HCT116 (cell line): ENCODE measurements at regions not wholly inside any gene's neighbourhood (a gene's known extent, or its start where the extent isn't known, plus 50 kb on each side); places are given as distances from the start of the nearest gene placed in this dataset.

Source experiments
- ATAC-seq: fragments of 200-7000 bp; cut with Tn5 transposase; 2 replicates; pipeline ENCODE4 v1.9.1; 2020; ENCODE audit warnings: mild to moderate bottlenecking, moderate library complexity
- BruUV-seq: library from RNA; stranded (reverse); fragments of 400-500 nt; replicated peaks from 2 replicates; lab custom pipeline; 2021; lab: Mats Ljungman, UMichigan
- CTCF ChIA-PET: fragments of 300-600 bp; sonication (Branson Sonifier 250); formaldehyde crosslinking; loops from one replicate; lab custom pipeline; 2021; ENCODE audit warnings: antibody characterized with exemption; lab: Charles Lee
- POLR2A ChIA-PET: fragments of 300-600, 350-600 bp; sonication (Branson Sonifier 250); formaldehyde crosslinking; loops from one replicate; lab custom pipeline; 2021; ENCODE audit warnings: antibody characterized with exemption; lab: Charles Lee
- RAD21 ChIA-PET, 2 experiments: fragments of 300-600 bp; sonication (Branson Sonifier 250); formaldehyde crosslinking; loops; one replicate each; lab custom pipeline; 2023; ENCODE audit warnings: low total read pairs in 2 of 2; ENCODE audit not compliant: uncharacterized antibody in 2 of 2, unreplicated experiment in 2 of 2, low non-redundant PET in 1 of 2; lab: Charles Lee
- DNase-seq: peaks from one replicate; pipeline ENCODE4 v3.0.0-alpha.2; 2010; ENCODE audit warnings: low read depth, low spot score
- H2AFZ ChIP-seq: fragments of 200-600 bp; shearing (Covaris generic), sonication (generic); 2 replicates; pipeline ENCODE4 v1.6.1; 2017; ENCODE audit warnings: low read depth, mixed run types, mixed read lengths, antibody characterized with exemption, low read length; ENCODE audit not compliant: poor library complexity, severe bottlenecking
- H3K27ac ChIP-seq: 2 replicates; pipeline ENCODE4 v1.5.1; 2012; ENCODE audit warnings: low read depth, low read length
- H3K27me3 ChIP-seq: fragments of 200-600 bp; sonication (generic); 2 replicates; pipeline ENCODE4 v1.6.1; 2016; ENCODE audit warnings: mixed run types, low read length, mixed read lengths; ENCODE audit not compliant: insufficient read depth
- H3K36me3 ChIP-seq, 2 experiments: fragments of 200-500 bp in 1 of 2; fragments of 200-600 bp in 1 of 2; sonication (Bioruptor generic) in 1 of 2; sonication (generic) in 1 of 2; 2 replicates each; pipeline versions ENCODE4 v1.5.1 to v1.6.1; 2014 to 2016; ENCODE audit warnings: low read length in 2 of 2, inconsistent platforms in 1 of 2, mixed read lengths in 1 of 2, mixed run types in 1 of 2; ENCODE audit not compliant: insufficient read depth in 2 of 2, control insufficient read depth in 1 of 2
- H3K4me1 ChIP-seq, 2 experiments: fragments of 200-600 bp in 1 of 2; sonication (generic) in 1 of 2; 2 replicates each; pipeline versions ENCODE4 v1.5.1 to v1.6.1; 2012 to 2017; ENCODE audit warnings: low read length in 2 of 2, inconsistent platforms in 1 of 2, mild to moderate bottlenecking in 1 of 2, mixed read lengths in 1 of 2, mixed run types in 1 of 2, moderate library complexity in 1 of 2; ENCODE audit not compliant: insufficient read depth in 2 of 2, control insufficient read depth in 1 of 2
- H3K4me2 ChIP-seq: fragments of 200-600 bp; sonication (generic); 2 replicates; pipeline ENCODE4 v1.6.1; 2017; ENCODE audit warnings: mixed run types, low read length, mixed read lengths
- H3K4me3 ChIP-seq, 2 experiments: fragments of 200-600 bp in 1 of 2; sonication (generic) in 1 of 2; replicated peaks in 1 of 2; 2 replicates each; pipeline ENCODE4 v1.5.1; 2011 to 2016; ENCODE audit warnings: low read length in 2 of 2, control low read depth in 1 of 2, low read depth in 1 of 2, mild to moderate bottlenecking in 1 of 2, mixed read lengths in 1 of 2, mixed run types in 1 of 2
- H3K79me2 ChIP-seq: fragments of 200-600 bp; sonication (generic); 2 replicates; pipeline ENCODE4 v1.6.1; 2017; ENCODE audit warnings: mild to moderate bottlenecking, mixed run types, low read length, moderate library complexity, mixed read lengths; ENCODE audit not compliant: insufficient read depth
- H3K9ac ChIP-seq: fragments of 200-600 bp; sonication (generic); 2 replicates; pipeline ENCODE4 v1.6.1; 2016; ENCODE audit warnings: low read length, mixed read lengths
- H3K9me2 ChIP-seq: fragments of 200-600 bp; sonication (generic), shearing (Covaris generic); 2 replicates; pipeline ENCODE4 v1.6.1; 2017; ENCODE audit warnings: mixed run types, mild to moderate bottlenecking, moderate library complexity; ENCODE audit not compliant: insufficient read depth
- H3K9me3 ChIP-seq, 2 experiments: fragments of 200-500 bp in 1 of 2; fragments of 200-600 bp in 1 of 2; sonication (Bioruptor generic) in 1 of 2; sonication (generic) in 1 of 2; 2 replicates each; pipeline ENCODE4 v1.6.1; 2014 to 2017; ENCODE audit warnings: low read length in 2 of 2, mixed read lengths in 2 of 2, inconsistent platforms in 1 of 2, low read depth in 1 of 2, mild to moderate bottlenecking in 1 of 2, mixed run types in 1 of 2, moderate library complexity in 1 of 2; ENCODE audit not compliant: control insufficient read depth in 1 of 2, insufficient read depth in 1 of 2
- H4K20me1 ChIP-seq: fragments of 200-600 bp; sonication (generic), shearing (Covaris generic); 2 replicates; pipeline ENCODE4 v1.6.1; 2017; ENCODE audit warnings: mixed run types, mild to moderate bottlenecking, moderate library complexity; ENCODE audit not compliant: insufficient read depth
- CBX3 ChIP-seq: IDR thresholded peaks from 2 replicates; pipeline ENCODE4 v1.6.1; 2012; ENCODE audit warnings: low read depth
- CEBPB ChIP-seq: IDR thresholded peaks from 2 replicates; pipeline ENCODE4 v1.6.1; 2012; ENCODE audit warnings: low read depth
- ELF1 ChIP-seq: IDR thresholded peaks from 2 replicates; pipeline ENCODE4 v1.6.1; 2012; ENCODE audit warnings: low read depth, borderline replicate concordance
- EZH2 ChIP-seq: fragments of 200-600 bp; sonication (generic); IDR thresholded peaks from 2 replicates; pipeline ENCODE4 v1.6.1; 2017; ENCODE audit warnings: antibody characterized with exemption, mixed run types
- EZH2phosphoT487 ChIP-seq: fragments of 200-600 bp; IDR thresholded peaks from 2 replicates; pipeline ENCODE4 v1.6.1; 2018; ENCODE audit warnings: antibody characterized with exemption, borderline replicate concordance
- FOSL1 ChIP-seq: IDR thresholded peaks from 2 replicates; pipeline ENCODE4 v1.6.1; 2012; ENCODE audit warnings: low read depth
- POLR2AphosphoS5 ChIP-seq: IDR thresholded peaks from 2 replicates; pipeline ENCODE4 v1.6.1; 2011; ENCODE audit warnings: mild to moderate bottlenecking, low read depth, low read length, moderate library complexity
- SIN3A ChIP-seq: IDR thresholded peaks from 2 replicates; pipeline ENCODE4 v1.6.1; 2012; ENCODE audit warnings: low read depth
- SP1 ChIP-seq: IDR thresholded peaks from 2 replicates; pipeline ENCODE4 v1.6.1; 2012; ENCODE audit warnings: low read depth
- SRF ChIP-seq: IDR thresholded peaks from 2 replicates; pipeline ENCODE4 v1.6.1; 2012; ENCODE audit warnings: low read depth
- TCF7L2 ChIP-seq: IDR thresholded peaks from 2 replicates; pipeline ENCODE4 v1.7.0; 2011; ENCODE audit warnings: borderline replicate concordance, inconsistent platforms; ENCODE audit not compliant: insufficient read depth, insufficient read length; ENCODE audit errors: extremely low read depth
- YY1 ChIP-seq: IDR thresholded peaks from 2 replicates; pipeline ENCODE4 v1.6.1; 2011; ENCODE audit warnings: low read length, low read depth, moderate library complexity, mild to moderate bottlenecking; ENCODE audit not compliant: insufficient replicate concordance; ENCODE audit errors: extremely low read depth
- ZFX ChIP-seq: fragments of 450-650 bp; IDR thresholded peaks from 2 replicates; pipeline ENCODE4 v1.6.1; 2017
- ZNF274 ChIP-seq: fragments of 200-500 bp; sonication (Bioruptor generic); IDR thresholded peaks from 2 replicates; pipeline ENCODE4 v1.6.1; 2014; ENCODE audit warnings: mild to moderate bottlenecking, low read depth, low read length, inconsistent platforms
- intact Hi-C: fragments of 100-400 bp; cut with micrococcal nuclease; formaldehyde crosslinking; loops from 2 replicates; pipeline ENCODE4 v1.10.0; 2022
- TF ChIP-seq, protein P1 (sequence below): IDR thresholded peaks from 2 replicates; pipeline ENCODE4 v1.6.1; 2012
- TF ChIP-seq, protein P2 (sequence below): IDR thresholded peaks from 2 replicates; pipeline ENCODE4 v1.6.1; 2011; ENCODE audit warnings: mild to moderate bottlenecking, low read length, moderate library complexity; ENCODE audit not compliant: insufficient replicate concordance; ENCODE audit errors: extremely low read depth
- TF ChIP-seq, protein P3 (sequence below), 3 experiments: fragments of 200-600 bp in 1 of 3; sonication (generic) in 1 of 3; IDR thresholded peaks in 2 of 3; conservative IDR thresholded peaks in 1 of 3; 2 replicates each; pipeline ENCODE4 v1.5.1; 2012 to 2017; ENCODE audit warnings: low read depth in 2 of 3, low read length in 2 of 3, antibody characterized with exemption in 1 of 3, borderline replicate concordance in 1 of 3, control low read depth in 1 of 3, mild to moderate bottlenecking in 1 of 3, mixed read lengths in 1 of 3, mixed run types in 1 of 3, moderate library complexity in 1 of 3; ENCODE audit not compliant: insufficient read depth in 1 of 3
- TF ChIP-seq, protein P4 (sequence below): IDR thresholded peaks from 2 replicates; pipeline ENCODE4 v1.6.1; 2012; ENCODE audit warnings: low read depth

DNA sequence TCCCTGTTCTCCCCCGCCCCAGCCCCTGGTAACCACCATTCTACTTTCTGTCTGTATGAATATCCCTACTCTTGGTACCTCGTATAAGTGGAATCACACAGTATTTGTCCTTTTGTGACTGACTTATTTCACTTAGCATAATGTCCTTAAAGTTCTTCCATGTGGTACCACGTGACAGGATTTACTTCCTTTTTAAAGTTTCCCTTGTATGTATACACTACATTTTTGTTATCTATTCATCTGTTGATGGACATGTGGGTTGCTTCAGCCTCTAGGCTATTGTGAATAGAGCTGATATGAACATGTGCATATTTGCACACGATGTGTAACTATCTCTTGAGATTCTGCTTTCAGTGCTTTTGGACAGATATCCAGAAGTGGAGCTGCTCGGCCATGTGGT, 59.6 kb upstream of the GJB6 start:
- POLR2A ChIA-PET: no interaction called here
- no peak for TF ChIP-seq TCF7L2
- no peak for TF ChIP-seq EZH2phosphoT487
- no peak for TF ChIP-seq FOSL1
- TF ChIP-seq, protein P1, sequence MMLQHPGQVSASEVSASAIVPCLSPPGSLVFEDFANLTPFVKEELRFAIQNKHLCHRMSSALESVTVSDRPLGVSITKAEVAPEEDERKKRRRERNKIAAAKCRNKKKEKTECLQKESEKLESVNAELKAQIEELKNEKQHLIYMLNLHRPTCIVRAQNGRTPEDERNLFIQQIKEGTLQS: no peak
- no peak for TF ChIP-seq EZH2
- TF ChIP-seq ZFX: no peak
- no peak for TF ChIP-seq YY1
- TF ChIP-seq CBX3: no peak
- TF ChIP-seq CEBPB: no peak
- TF ChIP-seq, protein P2, sequence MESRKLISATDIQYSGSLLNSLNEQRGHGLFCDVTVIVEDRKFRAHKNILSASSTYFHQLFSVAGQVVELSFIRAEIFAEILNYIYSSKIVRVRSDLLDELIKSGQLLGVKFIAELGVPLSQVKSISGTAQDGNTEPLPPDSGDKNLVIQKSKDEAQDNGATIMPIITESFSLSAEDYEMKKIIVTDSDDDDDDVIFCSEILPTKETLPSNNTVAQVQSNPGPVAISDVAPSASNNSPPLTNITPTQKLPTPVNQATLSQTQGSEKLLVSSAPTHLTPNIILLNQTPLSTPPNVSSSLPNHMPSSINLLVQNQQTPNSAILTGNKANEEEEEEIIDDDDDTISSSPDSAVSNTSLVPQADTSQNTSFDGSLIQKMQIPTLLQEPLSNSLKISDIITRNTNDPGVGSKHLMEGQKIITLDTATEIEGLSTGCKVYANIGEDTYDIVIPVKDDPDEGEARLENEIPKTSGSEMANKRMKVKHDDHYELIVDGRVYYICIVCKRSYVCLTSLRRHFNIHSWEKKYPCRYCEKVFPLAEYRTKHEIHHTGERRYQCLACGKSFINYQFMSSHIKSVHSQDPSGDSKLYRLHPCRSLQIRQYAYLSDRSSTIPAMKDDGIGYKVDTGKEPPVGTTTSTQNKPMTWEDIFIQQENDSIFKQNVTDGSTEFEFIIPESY: no peak
- no peak for TF ChIP-seq ELF1
- no peak for TF ChIP-seq POLR2AphosphoS5
- no peak for TF ChIP-seq SIN3A
- TF ChIP-seq SRF: no peak
- no peak for TF ChIP-seq ZNF274
- TF ChIP-seq, protein P3, sequence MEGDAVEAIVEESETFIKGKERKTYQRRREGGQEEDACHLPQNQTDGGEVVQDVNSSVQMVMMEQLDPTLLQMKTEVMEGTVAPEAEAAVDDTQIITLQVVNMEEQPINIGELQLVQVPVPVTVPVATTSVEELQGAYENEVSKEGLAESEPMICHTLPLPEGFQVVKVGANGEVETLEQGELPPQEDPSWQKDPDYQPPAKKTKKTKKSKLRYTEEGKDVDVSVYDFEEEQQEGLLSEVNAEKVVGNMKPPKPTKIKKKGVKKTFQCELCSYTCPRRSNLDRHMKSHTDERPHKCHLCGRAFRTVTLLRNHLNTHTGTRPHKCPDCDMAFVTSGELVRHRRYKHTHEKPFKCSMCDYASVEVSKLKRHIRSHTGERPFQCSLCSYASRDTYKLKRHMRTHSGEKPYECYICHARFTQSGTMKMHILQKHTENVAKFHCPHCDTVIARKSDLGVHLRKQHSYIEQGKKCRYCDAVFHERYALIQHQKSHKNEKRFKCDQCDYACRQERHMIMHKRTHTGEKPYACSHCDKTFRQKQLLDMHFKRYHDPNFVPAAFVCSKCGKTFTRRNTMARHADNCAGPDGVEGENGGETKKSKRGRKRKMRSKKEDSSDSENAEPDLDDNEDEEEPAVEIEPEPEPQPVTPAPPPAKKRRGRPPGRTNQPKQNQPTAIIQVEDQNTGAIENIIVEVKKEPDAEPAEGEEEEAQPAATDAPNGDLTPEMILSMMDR (IDR thresholded peaks at IDR 0.05 in 2 of 3, conservative IDR thresholded peaks at IDR 0.05 in 1 of 3; ENCODE audit: borderline replicate concordance in 1 of 3, insufficient read depth in 1 of 3, low read depth in 2 of 3, low read length in 2 of 3): no peak
- TF ChIP-seq SP1: no peak
- TF ChIP-seq, protein P4, sequence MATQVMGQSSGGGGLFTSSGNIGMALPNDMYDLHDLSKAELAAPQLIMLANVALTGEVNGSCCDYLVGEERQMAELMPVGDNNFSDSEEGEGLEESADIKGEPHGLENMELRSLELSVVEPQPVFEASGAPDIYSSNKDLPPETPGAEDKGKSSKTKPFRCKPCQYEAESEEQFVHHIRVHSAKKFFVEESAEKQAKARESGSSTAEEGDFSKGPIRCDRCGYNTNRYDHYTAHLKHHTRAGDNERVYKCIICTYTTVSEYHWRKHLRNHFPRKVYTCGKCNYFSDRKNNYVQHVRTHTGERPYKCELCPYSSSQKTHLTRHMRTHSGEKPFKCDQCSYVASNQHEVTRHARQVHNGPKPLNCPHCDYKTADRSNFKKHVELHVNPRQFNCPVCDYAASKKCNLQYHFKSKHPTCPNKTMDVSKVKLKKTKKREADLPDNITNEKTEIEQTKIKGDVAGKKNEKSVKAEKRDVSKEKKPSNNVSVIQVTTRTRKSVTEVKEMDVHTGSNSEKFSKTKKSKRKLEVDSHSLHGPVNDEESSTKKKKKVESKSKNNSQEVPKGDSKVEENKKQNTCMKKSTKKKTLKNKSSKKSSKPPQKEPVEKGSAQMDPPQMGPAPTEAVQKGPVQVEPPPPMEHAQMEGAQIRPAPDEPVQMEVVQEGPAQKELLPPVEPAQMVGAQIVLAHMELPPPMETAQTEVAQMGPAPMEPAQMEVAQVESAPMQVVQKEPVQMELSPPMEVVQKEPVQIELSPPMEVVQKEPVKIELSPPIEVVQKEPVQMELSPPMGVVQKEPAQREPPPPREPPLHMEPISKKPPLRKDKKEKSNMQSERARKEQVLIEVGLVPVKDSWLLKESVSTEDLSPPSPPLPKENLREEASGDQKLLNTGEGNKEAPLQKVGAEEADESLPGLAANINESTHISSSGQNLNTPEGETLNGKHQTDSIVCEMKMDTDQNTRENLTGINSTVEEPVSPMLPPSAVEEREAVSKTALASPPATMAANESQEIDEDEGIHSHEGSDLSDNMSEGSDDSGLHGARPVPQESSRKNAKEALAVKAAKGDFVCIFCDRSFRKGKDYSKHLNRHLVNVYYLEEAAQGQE: no peak
- Histone ChIP-seq H4K20me1 (no peaks in the 10 kb centered on the region), H2AFZ (no peak overlapping the region), H3K79me2 (no peaks in the 10 kb centered on the region), H3K9ac (no peak overlapping the region), H3K4me3 (no peak overlapping the region), H3K27me3 (no peaks in the 10 kb centered on the region), H3K36me3 (no peaks in the 10 kb centered on the region), H3K4me1 (no peaks in the 10 kb centered on the region), H3K27ac (no peak overlapping the region), H3K9me3 (peaks cover 0 to 2% of the 10 kb centered on the region in 2 experiments; a peak in 2 of 4 replicates), H3K9me2 (no peaks in the 10 kb centered on the region), H3K4me2 (no peak overlapping the region)
- intact Hi-C loops: no loop called here
- RAD21 ChIA-PET: no interaction called here
- CTCF ChIA-PET: no interaction called here
- no TSS peak for BruUV-seq
- ATAC-seq (no peak), DNase-seq (no peak)
